GM23338 (cell line): ENCODE measurements at regions not wholly inside any gene's neighbourhood (a gene's known extent, or its start where the extent isn't known, plus 50 kb on each side); places are given as distances from the start of the nearest gene placed in this dataset.

Source experiments
- ATAC-seq: fragments of 200-7000 bp; cut with Tn5 transposase; 3 replicates; pipeline ENCODE4 v1.9.1; 2020
- DNase-seq: peaks from one replicate; pipeline ENCODE4 v3.0.0-alpha.2; 2015; ENCODE audit warnings: low spot score
- H2AFZ ChIP-seq: fragments of 200-600 bp; sonication (generic); 2 replicates; pipeline ENCODE4 v1.8.0; 2016; ENCODE audit warnings: antibody characterized with exemption, mild to moderate bottlenecking, moderate library complexity
- H3F3A ChIP-seq: fragments of 200-600 bp; sonication (generic); replicated peaks from 2 replicates; pipeline ENCODE4 v1.8.0; 2017; ENCODE audit warnings: antibody characterized with exemption, mixed run types, low read depth
- H3K27ac ChIP-seq: fragments of 200-600 bp; sonication (generic); 2 replicates; pipeline ENCODE4 v1.6.1; 2016; ENCODE audit warnings: low read depth
- H3K27me3 ChIP-seq: fragments of 200-600 bp; sonication (generic); 2 replicates; pipeline ENCODE4 v1.8.0; 2016; ENCODE audit warnings: mild to moderate bottlenecking, mixed run types, moderate library complexity; ENCODE audit not compliant: insufficient read depth
- H3K36me3 ChIP-seq: fragments of 200-600 bp; sonication (generic); 2 replicates; pipeline ENCODE4 v1.8.0; 2016; ENCODE audit warnings: mild to moderate bottlenecking; ENCODE audit not compliant: insufficient read depth
- H3K4me1 ChIP-seq: fragments of 200-600 bp; sonication (generic); 2 replicates; pipeline ENCODE4 v1.8.0; 2016; ENCODE audit warnings: mild to moderate bottlenecking, moderate library complexity; ENCODE audit not compliant: insufficient read depth
- H3K4me2 ChIP-seq: fragments of 200-600 bp; sonication (generic); 2 replicates; pipeline ENCODE4 v1.7.1; 2017; ENCODE audit warnings: mixed run types
- H3K4me3 ChIP-seq: fragments of 200-600 bp; sonication (generic); 2 replicates; pipeline ENCODE4 v1.6.1; 2016; ENCODE audit warnings: mixed run types
- H3K79me2 ChIP-seq: fragments of 200-600 bp; sonication (generic); replicated peaks from 2 replicates; pipeline ENCODE4 v1.8.0; 2017; ENCODE audit warnings: mild to moderate bottlenecking; ENCODE audit not compliant: insufficient read depth
- H3K9me2 ChIP-seq: fragments of 200-600 bp; sonication (generic); 2 replicates; pipeline ENCODE4 v1.8.0; 2017; ENCODE audit not compliant: insufficient read depth
- H4K20me1 ChIP-seq: fragments of 200-600 bp; sonication (generic); replicated peaks from 2 replicates; pipeline ENCODE4 v1.8.0; 2017; ENCODE audit warnings: mild to moderate bottlenecking; ENCODE audit not compliant: insufficient read depth
- H3K27ac Mint-ChIP-seq: 2 replicates; pipeline ENCODE4 v1.8.0; 2020; ENCODE audit warnings: inconsistent platforms, mild to moderate bottlenecking, moderate library complexity, mixed read lengths
- H3K27me3 Mint-ChIP-seq: 3 replicates; pipeline ENCODE4 v1.8.0; 2022; ENCODE audit warnings: low read depth, mild to moderate bottlenecking, moderate library complexity, mixed read lengths, inconsistent platforms; ENCODE audit not compliant: insufficient read depth, poor library complexity
- H3K36me3 Mint-ChIP-seq: 3 replicates; pipeline ENCODE4 v1.8.0; 2021; ENCODE audit warnings: low read depth, mild to moderate bottlenecking, inconsistent platforms, moderate library complexity, mixed read lengths
- H3K4me1 Mint-ChIP-seq: 3 replicates; pipeline ENCODE4 v1.8.0; 2020; ENCODE audit warnings: mild to moderate bottlenecking, inconsistent platforms, mixed read lengths
- H3K4me3 Mint-ChIP-seq: 3 replicates; pipeline ENCODE4 v1.8.0; 2021; ENCODE audit warnings: moderate library complexity, mild to moderate bottlenecking, inconsistent platforms, mixed read lengths
- H3K9me3 Mint-ChIP-seq: 3 replicates; pipeline ENCODE4 v1.8.0; 2020; ENCODE audit warnings: moderate library complexity, mild to moderate bottlenecking, inconsistent platforms, mixed read lengths
- CREB1 ChIP-seq: fragments of 250-450 bp; sonication (Bioruptor Pico); IDR thresholded peaks from 2 replicates; pipeline ENCODE4 v1.5.0; 2020; ENCODE audit warnings: low read depth, mild to moderate bottlenecking, moderate library complexity
- CTCF ChIP-seq, 2 experiments: fragments of 200-600 bp in 1 of 2; sonication (generic) in 1 of 2; conservative IDR thresholded peaks; 2 replicates each; pipeline versions ENCODE4 v1.5.1 to v1.6.1; 2016 to 2017; ENCODE audit warnings: antibody characterized with exemption in 2 of 2, low read depth in 2 of 2, mild to moderate bottlenecking in 2 of 2, moderate library complexity in 1 of 2
- ETS1 ChIP-seq: IDR thresholded peaks from 2 replicates; pipeline ENCODE4 v1.6.1; 2016; ENCODE audit warnings: antibody characterized with exemption
- EZH2 ChIP-seq: fragments of 200-600 bp; sonication (generic); IDR thresholded peaks from one replicate; pipeline ENCODE4 v1.8.0; 2017; ENCODE audit warnings: antibody characterized with exemption, mild to moderate bottlenecking, low read depth; ENCODE audit not compliant: unreplicated experiment
- EZH2phosphoT487 ChIP-seq: fragments of 200-600 bp; sonication (generic); IDR thresholded peaks from one replicate; pipeline ENCODE4 v1.8.1; 2018; ENCODE audit warnings: antibody characterized with exemption; ENCODE audit not compliant: unreplicated experiment
- JUNB ChIP-seq: IDR thresholded peaks from one replicate; pipeline ENCODE4 v1.6.1; 2016; ENCODE audit warnings: antibody characterized with exemption; ENCODE audit not compliant: unreplicated experiment
- NANOG ChIP-seq: IDR thresholded peaks from 2 replicates; pipeline ENCODE4 v1.6.1; 2016; ENCODE audit warnings: antibody characterized with exemption, borderline replicate concordance
- POLR2AphosphoS5 ChIP-seq: IDR thresholded peaks from 2 replicates; pipeline ENCODE4 v1.6.1; 2016; ENCODE audit warnings: antibody characterized with exemption, low read depth
- REST ChIP-seq: IDR thresholded peaks from one replicate; pipeline ENCODE4 v1.6.1; 2018; ENCODE audit warnings: antibody characterized with exemption; ENCODE audit not compliant: unreplicated experiment
- STAT1 ChIP-seq: IDR thresholded peaks from one replicate; pipeline ENCODE4 v1.6.1; 2016; ENCODE audit warnings: antibody characterized with exemption; ENCODE audit not compliant: unreplicated experiment
- ZNF114 ChIP-seq: fragments of 250-450 bp; sonication (Bioruptor Pico); IDR thresholded peaks from 2 replicates; pipeline ENCODE4 v1.5.0; 2020; ENCODE audit warnings: mild to moderate bottlenecking, moderate library complexity
- ZNF331 ChIP-seq: fragments of 250-450 bp; sonication (Bioruptor Pico); IDR thresholded peaks from 2 replicates; pipeline ENCODE4 v1.5.0; 2020; ENCODE audit warnings: low read depth, mild to moderate bottlenecking, moderate library complexity
- ZNF462 ChIP-seq: fragments of 250-450 bp; sonication (Bioruptor Pico); IDR thresholded peaks from 2 replicates; pipeline ENCODE4 v1.5.0; 2020; ENCODE audit warnings: mild to moderate bottlenecking, moderate library complexity

DNA sequence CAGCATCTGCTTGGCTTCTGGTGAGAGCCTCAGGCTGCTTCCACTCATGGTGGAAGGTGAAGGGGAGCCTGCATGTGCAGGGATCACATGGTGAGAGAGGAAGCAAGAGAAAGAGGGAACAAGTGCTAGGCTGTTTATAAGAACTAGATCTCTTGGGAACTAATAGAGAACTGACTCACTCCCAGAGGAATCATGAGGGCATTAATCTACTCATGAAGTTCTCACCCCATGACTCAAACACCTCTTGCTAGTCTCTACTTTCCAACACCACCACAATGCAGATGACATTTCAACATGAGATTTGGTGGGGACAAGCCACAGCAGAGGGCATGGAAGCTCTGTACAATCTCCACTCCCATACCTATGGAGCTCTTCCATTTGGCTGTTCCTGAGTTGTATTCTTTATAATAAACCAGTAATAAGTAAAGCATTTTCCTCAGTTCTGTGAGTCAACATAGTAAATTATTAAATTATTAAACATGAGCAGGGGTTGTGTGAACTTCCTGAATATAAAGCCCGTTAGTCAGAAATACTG is 524.1 kb upstream of the NRSN1 start (continued):
- TF ChIP-seq CTCF (conservative IDR thresholded peaks at IDR 0.05; ENCODE audit: low read depth in 2 of 2) (no peak), EZH2 (no peak), EZH2phosphoT487 (no peak)

DNA sequence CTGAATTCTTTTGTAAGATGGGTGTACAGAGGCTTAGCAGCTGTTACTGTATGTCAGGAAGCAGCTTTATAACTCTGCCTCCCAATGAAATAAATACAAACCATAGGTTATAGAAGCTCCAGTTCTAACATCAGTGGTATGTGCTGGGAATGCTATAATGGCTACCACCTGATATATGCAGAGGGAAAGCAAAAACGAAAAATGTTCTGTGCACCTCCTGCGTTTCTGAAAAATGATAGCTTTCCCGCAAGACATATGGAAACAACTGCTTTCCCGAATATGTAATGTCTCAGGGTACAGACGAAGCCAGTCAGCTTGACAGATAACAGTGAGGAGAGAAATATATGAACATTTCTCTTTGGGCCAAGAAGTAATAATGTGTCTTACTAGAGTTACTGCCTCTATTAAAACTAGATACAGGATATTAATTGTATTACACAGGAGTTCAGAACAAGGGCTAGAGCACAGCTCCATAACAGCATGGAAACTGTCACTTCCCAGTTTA is 517.0 kb upstream of the NRSN1 start:
- Histone ChIP-seq H3K27ac (no peak overlapping the region), H2AFZ (no peak overlapping the region), H3K4me3 (no peak overlapping the region), H3K27me3 (no peaks in the 10 kb centered on the region), H3K79me2 (no peaks in the 10 kb centered on the region), H4K20me1 (no peaks in the 10 kb centered on the region), H3K9me2 (no peaks in the 10 kb centered on the region), H3F3A (no peaks in the 10 kb centered on the region), H3K4me1 (no peaks in the 10 kb centered on the region), H3K36me3 (no peaks in the 10 kb centered on the region), H3K4me2 (no peak overlapping the region)
- Mint-ChIP-seq H3K36me3 (no peaks in the 10 kb centered on the region), H3K4me3 (no peak overlapping the region), H3K9me3 (no peaks in the 10 kb centered on the region; the same call in 2 of the 3 replicates), H3K4me1 (no peaks in the 10 kb centered on the region), H3K27me3 (no peaks in the 10 kb centered on the region), H3K27ac (no peak overlapping the region)
- ATAC-seq (no peak), DNase-seq (no peak)
- no peak for TF ChIP-seq EZH2
- no peak for TF ChIP-seq STAT1
- no peak for TF ChIP-seq REST
- no peak for TF ChIP-seq ZNF462 (CRISPR knock-in tag)
- TF ChIP-seq ETS1: no peak
- TF ChIP-seq JUNB: no peak
- no peak for TF ChIP-seq EZH2phosphoT487
- TF ChIP-seq NANOG: no peak
- no peak for TF ChIP-seq CREB1 (CRISPR knock-in tag)
- TF ChIP-seq ZNF114 (CRISPR knock-in tag): no peak
- TF ChIP-seq ZNF331 (CRISPR knock-in tag): no peak
- TF ChIP-seq POLR2AphosphoS5: no peak
